ENCODE measurements at regions not wholly inside any gene's neighbourhood (a gene's known extent, or its start where the extent isn't known, plus 50 kb on each side); places are given as distances from the start of the nearest gene placed in this dataset.
A peak's percentile ranks its signal among the peaks of the same experiment; 100 is the strongest.

DNA sequence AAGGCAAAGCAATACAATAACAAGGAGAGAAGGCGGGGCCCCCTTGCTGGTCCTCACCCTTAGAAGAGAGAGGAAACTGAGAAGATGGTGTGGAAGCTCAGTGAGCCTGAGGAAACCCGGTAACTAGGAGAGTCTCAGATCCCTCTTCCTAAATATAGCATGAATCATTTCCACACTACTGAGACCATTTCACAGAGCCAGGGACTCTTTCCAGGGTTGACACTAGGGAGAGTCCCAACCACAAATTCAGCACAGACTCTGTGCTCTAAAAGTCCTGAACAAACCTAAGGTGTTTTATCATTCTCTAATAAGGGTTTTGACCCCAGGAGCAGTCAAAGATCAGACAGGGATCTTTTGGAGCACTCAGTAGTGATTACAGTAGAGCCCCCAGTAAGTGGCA lies 647.7 kb downstream of the KCNT2 start:
- 0% methylated on average over 2 of the region's 2 CpGs for WGBS (ENCODE audit: insufficient coverage, insufficient replicate concordance, low lambda C conversion rate, missing lambda C conversion rate)
- POLR2A ChIA-PET: no interaction called here
- Histone ChIP-seq H3K4me1 (ENCODE audit: control insufficient read depth, insufficient read depth, low read length) (no peaks in the 10 kb centered on the region), H3K27me3 (replicated peaks in 1 of 2; ENCODE audit: control insufficient read depth in 2 of 2, insufficient read depth in 2 of 2, low read length in 1 of 2) (no peaks in the 10 kb centered on the region), H3K27ac (ENCODE audit: control insufficient read depth, insufficient read depth) (no peak overlapping the region), H2AFZ (ENCODE audit: control insufficient read depth, low read depth, low read length) (no peak overlapping the region), H3K9ac (ENCODE audit: control insufficient read depth, insufficient read depth, low read length) (no peak overlapping the region), H4K20me1 (ENCODE audit: control insufficient read depth, insufficient read depth) (no peaks in the 10 kb centered on the region), H3K4me2 (ENCODE audit: control insufficient read depth, insufficient read depth) (no peak overlapping the region), H3K4me3 (no peak overlapping the region), H3K36me3 (ENCODE audit: control insufficient read depth in 2 of 2, insufficient read depth in 2 of 2, low read length in 1 of 2) (no peaks in the 10 kb centered on the region), H3K9me3 (replicated peaks; ENCODE audit: control insufficient read depth, insufficient read depth, low read length) (no peaks in the 10 kb centered on the region), H3K79me2 (ENCODE audit: control insufficient read depth, insufficient read depth, low read length) (no peaks in the 10 kb centered on the region)
- intact Hi-C loops (cut with micrococcal nuclease; ENCODE audit: unreplicated experiment) (no loop called here), in situ Hi-C loops (cut with MboI) (no loop called here)
- RAD21 ChIA-PET (ENCODE audit: unreplicated experiment): no interaction called here
- ATAC-seq: peak; percentile 42
- no TSS peak for BruUV-seq (replicated peaks)
- peak; percentile 58 for TF ChIP-seq RUNX3 (IDR thresholded peaks at IDR 0.05; ENCODE audit: low read length)
- TF ChIP-seq, protein P1, sequence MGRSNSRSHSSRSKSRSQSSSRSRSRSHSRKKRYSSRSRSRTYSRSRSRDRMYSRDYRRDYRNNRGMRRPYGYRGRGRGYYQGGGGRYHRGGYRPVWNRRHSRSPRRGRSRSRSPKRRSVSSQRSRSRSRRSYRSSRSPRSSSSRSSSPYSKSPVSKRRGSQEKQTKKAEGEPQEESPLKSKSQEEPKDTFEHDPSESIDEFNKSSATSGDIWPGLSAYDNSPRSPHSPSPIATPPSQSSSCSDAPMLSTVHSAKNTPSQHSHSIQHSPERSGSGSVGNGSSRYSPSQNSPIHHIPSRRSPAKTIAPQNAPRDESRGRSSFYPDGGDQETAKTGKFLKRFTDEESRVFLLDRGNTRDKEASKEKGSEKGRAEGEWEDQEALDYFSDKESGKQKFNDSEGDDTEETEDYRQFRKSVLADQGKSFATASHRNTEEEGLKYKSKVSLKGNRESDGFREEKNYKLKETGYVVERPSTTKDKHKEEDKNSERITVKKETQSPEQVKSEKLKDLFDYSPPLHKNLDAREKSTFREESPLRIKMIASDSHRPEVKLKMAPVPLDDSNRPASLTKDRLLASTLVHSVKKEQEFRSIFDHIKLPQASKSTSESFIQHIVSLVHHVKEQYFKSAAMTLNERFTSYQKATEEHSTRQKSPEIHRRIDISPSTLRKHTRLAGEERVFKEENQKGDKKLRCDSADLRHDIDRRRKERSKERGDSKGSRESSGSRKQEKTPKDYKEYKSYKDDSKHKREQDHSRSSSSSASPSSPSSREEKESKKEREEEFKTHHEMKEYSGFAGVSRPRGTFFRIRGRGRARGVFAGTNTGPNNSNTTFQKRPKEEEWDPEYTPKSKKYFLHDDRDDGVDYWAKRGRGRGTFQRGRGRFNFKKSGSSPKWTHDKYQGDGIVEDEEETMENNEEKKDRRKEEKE (IDR thresholded peaks at IDR 0.05): no peak
- no peak for DNase-seq (ENCODE audit: low read depth, low spot score)
- CTCF ChIA-PET: no interaction called here
- SMC1A ChIA-PET (ENCODE audit: uncharacterized antibody, unreplicated experiment): no interaction called here
- no peak for FAIRE-seq

DNA sequence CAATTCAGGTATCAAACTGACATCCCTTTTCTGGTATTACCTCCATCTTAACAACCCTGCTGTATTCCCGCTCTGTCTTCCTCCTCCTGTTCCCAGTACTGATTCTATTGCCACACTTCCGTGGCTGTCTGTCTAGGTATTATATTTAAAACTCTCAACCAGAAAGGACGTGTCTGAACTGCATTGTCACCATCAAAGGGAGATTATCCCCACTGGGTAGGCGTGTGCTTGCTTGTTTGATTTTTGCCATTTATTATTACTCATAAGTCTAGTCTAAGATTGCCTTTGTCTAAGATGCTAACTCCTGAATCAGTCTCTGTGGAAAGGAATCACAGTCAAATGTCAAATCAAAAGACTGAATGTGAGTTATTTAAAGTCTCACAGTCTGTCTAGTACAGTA lies 650.1 kb downstream of the KCNT2 start:
- Histone ChIP-seq H3K27ac (ENCODE audit: control insufficient read depth, insufficient read depth) (no peak overlapping the region), H3K9me3 (replicated peaks; ENCODE audit: control insufficient read depth, insufficient read depth, low read length) (no peaks in the 10 kb centered on the region), H3K9ac (ENCODE audit: control insufficient read depth, insufficient read depth, low read length) (no peak overlapping the region), H3K4me3 (no peak overlapping the region), H3K27me3 (replicated peaks in 1 of 2; ENCODE audit: control insufficient read depth in 2 of 2, insufficient read depth in 2 of 2, low read length in 1 of 2) (no peaks in the 10 kb centered on the region), H3K4me2 (ENCODE audit: control insufficient read depth, insufficient read depth) (no peak overlapping the region), H2AFZ (ENCODE audit: control insufficient read depth, low read depth, low read length) (no peak overlapping the region), H3K4me1 (ENCODE audit: control insufficient read depth, insufficient read depth, low read length) (no peaks in the 10 kb centered on the region), H4K20me1 (ENCODE audit: control insufficient read depth, insufficient read depth) (no peaks in the 10 kb centered on the region), H3K79me2 (ENCODE audit: control insufficient read depth, insufficient read depth, low read length) (no peaks in the 10 kb centered on the region), H3K36me3 (ENCODE audit: control insufficient read depth in 2 of 2, insufficient read depth in 2 of 2, low read length in 1 of 2) (no peaks in the 10 kb centered on the region)
- ChIA-PET RAD21 (ENCODE audit: unreplicated experiment) (no interaction called here), SMC1A (ENCODE audit: uncharacterized antibody, unreplicated experiment) (no interaction called here), POLR2A (no interaction called here), CTCF (no interaction called here)
- TF ChIP-seq, protein P2, sequence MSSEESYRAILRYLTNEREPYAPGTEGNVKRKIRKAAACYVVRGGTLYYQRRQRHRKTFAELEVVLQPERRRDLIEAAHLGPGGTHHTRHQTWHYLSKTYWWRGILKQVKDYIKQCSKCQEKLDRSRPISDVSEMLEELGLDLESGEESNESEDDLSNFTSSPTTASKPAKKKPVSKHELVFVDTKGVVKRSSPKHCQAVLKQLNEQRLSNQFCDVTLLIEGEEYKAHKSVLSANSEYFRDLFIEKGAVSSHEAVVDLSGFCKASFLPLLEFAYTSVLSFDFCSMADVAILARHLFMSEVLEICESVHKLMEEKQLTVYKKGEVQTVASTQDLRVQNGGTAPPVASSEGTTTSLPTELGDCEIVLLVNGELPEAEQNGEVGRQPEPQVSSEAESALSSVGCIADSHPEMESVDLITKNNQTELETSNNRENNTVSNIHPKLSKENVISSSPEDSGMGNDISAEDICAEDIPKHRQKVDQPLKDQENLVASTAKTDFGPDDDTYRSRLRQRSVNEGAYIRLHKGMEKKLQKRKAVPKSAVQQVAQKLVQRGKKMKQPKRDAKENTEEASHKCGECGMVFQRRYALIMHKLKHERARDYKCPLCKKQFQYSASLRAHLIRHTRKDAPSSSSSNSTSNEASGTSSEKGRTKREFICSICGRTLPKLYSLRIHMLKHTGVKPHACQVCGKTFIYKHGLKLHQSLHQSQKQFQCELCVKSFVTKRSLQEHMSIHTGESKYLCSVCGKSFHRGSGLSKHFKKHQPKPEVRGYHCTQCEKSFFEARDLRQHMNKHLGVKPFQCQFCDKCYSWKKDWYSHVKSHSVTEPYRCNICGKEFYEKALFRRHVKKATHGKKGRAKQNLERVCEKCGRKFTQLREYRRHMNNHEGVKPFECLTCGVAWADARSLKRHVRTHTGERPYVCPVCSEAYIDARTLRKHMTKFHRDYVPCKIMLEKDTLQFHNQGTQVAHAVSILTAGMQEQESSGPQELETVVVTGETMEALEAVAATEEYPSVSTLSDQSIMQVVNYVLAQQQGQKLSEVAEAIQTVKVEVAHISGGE (CRISPR knock-in tag; IDR thresholded peaks at IDR 0.05): no peak
- DNase-seq (ENCODE audit: low read depth, low spot score): no peak
- no peak for FAIRE-seq
- no TSS peak for BruUV-seq (replicated peaks)
- WGBS (ENCODE audit: insufficient coverage, insufficient replicate concordance, low lambda C conversion rate, missing lambda C conversion rate): 17% methylated on average over 4 of the region's 4 CpGs
- in situ Hi-C loops (cut with MboI) (no loop called here), intact Hi-C loops (cut with micrococcal nuclease; ENCODE audit: unreplicated experiment) (no loop called here)
- ATAC-seq: no peak
